ENCODE measurements at regions not wholly inside any gene's neighbourhood (a gene's known extent, or its start where the extent isn't known, plus 50 kb on each side); places are given as distances from the start of the nearest gene placed in this dataset.
"Not testable (repeated sequence)": the region's sequence is repeated elsewhere in the genome, so short reads cannot be mapped to it uniquely, and the experiment has no call there.

- DNase-seq: no peak
- Histone ChIP-seq H3K27me3 (peaks cover 0 to 6% (median 0%) of the 10 kb centered on the region in 4 donors), H3K36me3 (no peaks in the 10 kb centered on the region), H3K4me3 (no peak overlapping the region), H3K9me3 (no peaks in the 10 kb centered on the region), H3K27ac (no peak overlapping the region), H3K4me1 (no peaks in the 10 kb centered on the region)
- WGBS, 2 donors: 39 to 44% methylated on average over 3 to 5 of the region's 5 CpGs
- intact Hi-C loops (cut with DNase I): no loop called here
- TF ChIP-seq CTCF (IDR thresholded peaks at IDR 0.05) (no peak), POLR2A (IDR thresholded peaks at IDR 0.05) (no peak)
Measured at GRCh38 chr14:106422066-106422465, 895.7 kb downstream of the TMEM121 start.

- 60 to 61% methylated on average over 5 to 7 of the region's 7 CpGs for WGBS, 2 donors
- H3K4me3 ChIP-seq; H3K4me1 ChIP-seq; DNase-seq; H3K27me3 ChIP-seq; H3K27ac ChIP-seq; intact Hi-C loops (cut with DNase I); H3K9me3 ChIP-seq; H3K36me3 ChIP-seq: not testable (repeated sequence)
Measured at GRCh38 chr14:106425150-106425549, 898.8 kb downstream of the TMEM121 start.

GRCh38 chr14:106436310-106436905 lies 910.0 kb downstream of the TMEM121 start:
- no peak for DNase-seq
- Histone ChIP-seq H3K36me3 (no peaks in the 10 kb centered on the region), H3K27me3 (no peaks in the 10 kb centered on the region), H3K9me3 (no peaks in the 10 kb centered on the region), H3K27ac (no peak overlapping the region), H3K4me3 (no peak overlapping the region), H3K4me1 (no peaks in the 10 kb centered on the region)
- TF ChIP-seq CTCF (IDR thresholded peaks at IDR 0.05): peak in 1 of 6 experiments; percentile 34
- TF ChIP-seq POLR2A (IDR thresholded peaks at IDR 0.05): no peak
- intact Hi-C loops (cut with DNase I): no loop called here
- WGBS, 2 donors: 46 to 53% methylated on average over 10 to 16 of the region's 16 CpGs

GRCh38 chr14:106442857-106443256 lies 916.5 kb downstream of the TMEM121 start:
- intact Hi-C loops (cut with DNase I): no loop called here
- no peak for DNase-seq
- Histone ChIP-seq H3K27me3 (no peaks in the 10 kb centered on the region), H3K4me1 (no peaks in the 10 kb centered on the region), H3K27ac (no peak overlapping the region), H3K36me3 (no peaks in the 10 kb centered on the region), H3K9me3 (no peaks in the 10 kb centered on the region), H3K4me3 (no peak overlapping the region)
- 25 to 30% methylated on average over 6 to 7 of the region's 7 CpGs for WGBS, 2 donors
- TF ChIP-seq CTCF (IDR thresholded peaks at IDR 0.05): no peak
- no peak for TF ChIP-seq POLR2A (IDR thresholded peaks at IDR 0.05)

GRCh38 chr14:106455026-106455425 lies 928.6 kb downstream of the TMEM121 start:
- WGBS, 2 donors: 23 to 40% methylated on average over 3 of the region's 3 CpGs
- no peaks in the 10 kb centered on the region for H3K27me3 ChIP-seq
- intact Hi-C loops (cut with DNase I): no loop called here
- H3K27ac ChIP-seq: no peak overlapping the region
- TF ChIP-seq CTCF (IDR thresholded peaks at IDR 0.05) (no peak), POLR2A (IDR thresholded peaks at IDR 0.05) (no peak)
- H3K4me1 ChIP-seq: no peaks in the 10 kb centered on the region
- peaks cover 0 to 5% (median 0%) of the 10 kb centered on the region in 3 donors for H3K9me3 ChIP-seq
- H3K36me3 ChIP-seq: no peaks in the 10 kb centered on the region
- no peak for DNase-seq
- no peak overlapping the region for H3K4me3 ChIP-seq
